HEK293 (cell line): ENCODE measurements at regions not wholly inside any gene's neighbourhood (a gene's known extent, or its start where the extent isn't known, plus 50 kb on each side); places are given as distances from the start of the nearest gene placed in this dataset.

ENCODE experiments used
- CTCF ChIA-PET: fragments of 350-600 bp; formaldehyde crosslinking; extraction: SDS; loops from one replicate; lab custom pipeline; 2021; ENCODE audit warnings: antibody characterized with exemption; lab: Yijun Ruan, JAX
- POLR2A ChIA-PET: fragments of 300-600 bp; formaldehyde crosslinking; extraction: SDS; loops from one replicate; lab custom pipeline; 2020; ENCODE audit warnings: antibody characterized with exemption, inconsistent platforms; lab: Yijun Ruan, JAX
- H3K27ac ChIP-seq: fragments of 200-500 bp; sonication (Bioruptor generic); 2 replicates; pipeline ENCODE4 v1.5.1; 2014; ENCODE audit warnings: low read depth, low read length, control low read depth, inconsistent platforms; ENCODE audit errors: extremely low read depth
- H3K36me3 ChIP-seq, 2 experiments: fragments of 200-500 bp in 1 of 2; sonication (Bioruptor generic) in 1 of 2; 1 replicate in 1 of 2; 2 replicates in 1 of 2; pipeline ENCODE4 v1.5.1; 2014 to 2017; ENCODE audit warnings: inconsistent platforms in 2 of 2, low read length in 2 of 2; ENCODE audit not compliant: control insufficient read depth in 2 of 2, insufficient read depth in 1 of 2
- H3K4me1 ChIP-seq: fragments of 200-500 bp; sonication (Bioruptor generic); 2 replicates; pipeline ENCODE4 v1.5.1; 2014; ENCODE audit warnings: mild to moderate bottlenecking, low read length, inconsistent platforms; ENCODE audit not compliant: control insufficient read depth, insufficient read depth
- H3K4me3 ChIP-seq: 2 replicates; pipeline ENCODE4 v1.5.1; 2011; ENCODE audit warnings: low read depth, mild to moderate bottlenecking, control low read depth, low read length, moderate library complexity
- H3K9me3 ChIP-seq: fragments of 200-500 bp; sonication (Bioruptor generic); 2 replicates; pipeline ENCODE4 v1.5.1; 2014; ENCODE audit warnings: low read depth, low read length, inconsistent platforms; ENCODE audit not compliant: control insufficient read depth, insufficient read depth
- MEIS1 ChIP-seq: sonication (generic); formaldehyde crosslinking; IDR thresholded peaks from 2 replicates; pipeline ENCODE4 v1.8.1; 2022; ENCODE audit warnings: missing genetic modification reagents, mild to moderate bottlenecking, borderline replicate concordance
- PATZ1 ChIP-seq: fragments of 450-650 bp; formaldehyde crosslinking; IDR thresholded peaks from 2 replicates; pipeline ENCODE4 v1.5.1; 2016; ENCODE audit warnings: missing biosample characterization, missing genetic modification characterization
- REST ChIP-seq: fragments of 450-650 bp; formaldehyde crosslinking; IDR thresholded peaks from 2 replicates; pipeline ENCODE4 v1.5.1; 2016; ENCODE audit warnings: missing biosample characterization, missing genetic modification characterization
- SCRT2 ChIP-seq: fragments of 450-650 bp; formaldehyde crosslinking; IDR thresholded peaks from 2 replicates; pipeline ENCODE4 v1.5.1; 2016; ENCODE audit warnings: missing biosample characterization, missing genetic modification characterization
- WT1 ChIP-seq: fragments of 450-650 bp; formaldehyde crosslinking; IDR thresholded peaks from 2 replicates; pipeline ENCODE4 v1.5.1; 2016; ENCODE audit warnings: missing biosample characterization, missing genetic modification characterization
- ZNF175 ChIP-seq: fragments of 450-650 bp; formaldehyde crosslinking; IDR thresholded peaks from 2 replicates; pipeline ENCODE4 v1.5.1; 2016; ENCODE audit warnings: missing biosample characterization, missing genetic modification characterization
- ZNF202 ChIP-seq: fragments of 450-650 bp; formaldehyde crosslinking; IDR thresholded peaks from 2 replicates; pipeline ENCODE4 v1.5.1; 2016; ENCODE audit warnings: missing biosample characterization, missing genetic modification characterization, borderline replicate concordance
- ZNF24 ChIP-seq: fragments of 450-650 bp; formaldehyde crosslinking; IDR thresholded peaks from 2 replicates; pipeline ENCODE4 v1.5.1; 2016; ENCODE audit warnings: missing biosample characterization, missing genetic modification characterization
- ZNF280D ChIP-seq: fragments of 450-650 bp; formaldehyde crosslinking; IDR thresholded peaks from 2 replicates; pipeline ENCODE4 v1.5.1; 2016; ENCODE audit warnings: missing biosample characterization, missing genetic modification characterization
- ZNF292 ChIP-seq: fragments of 450-650 bp; formaldehyde crosslinking; IDR thresholded peaks from 2 replicates; pipeline ENCODE4 v1.5.1; 2016; ENCODE audit warnings: low read depth, missing biosample characterization, missing genetic modification characterization, borderline replicate concordance
- ZNF521 ChIP-seq: fragments of 450-650 bp; formaldehyde crosslinking; IDR thresholded peaks from 2 replicates; pipeline ENCODE4 v1.5.1; 2017; ENCODE audit warnings: missing biosample characterization, mild to moderate bottlenecking, missing genetic modification characterization
- ZNF561 ChIP-seq: fragments of 450-650 bp; IDR thresholded peaks from 2 replicates; pipeline ENCODE4 v1.5.1; 2018; ENCODE audit warnings: missing biosample characterization, missing genetic modification characterization, borderline replicate concordance
- ZNF585B ChIP-seq: fragments of 450-650 bp; formaldehyde crosslinking; IDR thresholded peaks from 2 replicates; pipeline ENCODE4 v1.5.1; 2016; ENCODE audit warnings: missing biosample characterization, missing genetic modification characterization
- ZNF664 ChIP-seq: fragments of 450-650 bp; formaldehyde crosslinking; IDR thresholded peaks from 2 replicates; pipeline ENCODE4 v1.5.1; 2016; ENCODE audit warnings: missing biosample characterization, missing genetic modification characterization
- ZNF704 ChIP-seq: fragments of 450-650 bp; formaldehyde crosslinking; IDR thresholded peaks from 2 replicates; pipeline ENCODE4 v1.5.1; 2016; ENCODE audit warnings: missing biosample characterization, missing genetic modification characterization
- ZNF830 ChIP-seq: fragments of 450-650 bp; IDR thresholded peaks from 2 replicates; pipeline ENCODE4 v1.5.0; 2018; ENCODE audit warnings: missing biosample characterization, missing genetic modification characterization, low read depth, mild to moderate bottlenecking, moderate library complexity

GRCh38 chr3:72240531-72240930, 455.6 kb upstream of the PROK2 start (continued):
- TF ChIP-seq PATZ1 (tag by site-specific recombination) (no peak), ZNF704 (no peak)

GRCh38 chr3:72238801-72239200, 453.9 kb upstream of the PROK2 start:
- ChIA-PET CTCF (no interaction called here), POLR2A (no interaction called here)
- Histone ChIP-seq H3K36me3 (no peaks in the 10 kb centered on the region), H3K4me1 (no peaks in the 10 kb centered on the region), H3K9me3 (no peaks in the 10 kb centered on the region), H3K27ac (no peak overlapping the region), H3K4me3 (no peak overlapping the region)
- no peak for TF ChIP-seq ZNF664 (tag by site-specific recombination)

- no peak overlapping the region for H3K27ac ChIP-seq
- H3K4me3 ChIP-seq = no peak overlapping the region
- H3K36me3 ChIP-seq = no peaks in the 10 kb centered on the region
- H3K4me1 ChIP-seq = no peaks in the 10 kb centered on the region
- no peaks in the 10 kb centered on the region for H3K9me3 ChIP-seq
- TF ChIP-seq MEIS1 (no peak), SCRT2 (no peak), WT1 (tag by site-specific recombination) (no peak), ZNF202 (tag by site-specific recombination) (no peak), ZNF292 (tag by site-specific recombination) (no peak), ZNF24 (tag by site-specific recombination) (no peak), ZNF280D (tag by site-specific recombination) (no peak), ZNF830 (no peak), ZNF561 (no peak), ZNF585B (no peak), REST (tag by site-specific recombination) (no peak), ZNF175 (tag by site-specific recombination) (no peak), ZNF521 (tag by site-specific recombination) (no peak)
- POLR2A ChIA-PET = no interaction called here
- CTCF ChIA-PET = interaction anchor here (0.5 kb wide), 1 partner anchor 327 kb away, joined by 4 read pairs; no protein-coding TSS in a partner anchor
Observed at GRCh38 chr3:72238010-72238691, 453.2 kb upstream of the PROK2 start.
